IMR-90 (cell line): ENCODE measurements at regions not wholly inside any gene's neighbourhood (a gene's known extent, or its start where the extent isn't known, plus 50 kb on each side); places are given as distances from the start of the nearest gene placed in this dataset.

Source experiments
- BHLHE40 ChIP-seq: fragments of 150-350 bp; IDR thresholded peaks from 2 replicates; pipeline ENCODE4 v1.6.1; 2016; ENCODE audit warnings: mild to moderate bottlenecking, low read depth, low read length
- CTCF ChIP-seq: conservative IDR thresholded peaks from 2 replicates; pipeline ENCODE4 v1.5.1; 2012; ENCODE audit warnings: mild to moderate bottlenecking, low read depth, low read length, improper control_type of control experiment
- MXI1 ChIP-seq: IDR thresholded peaks from 2 replicates; pipeline ENCODE4 v1.6.1; 2012; ENCODE audit warnings: low read depth, mild to moderate bottlenecking, low read length, moderate library complexity, borderline replicate concordance
- SMC3 ChIP-seq: fragments of 150-350 bp; IDR thresholded peaks from 2 replicates; pipeline ENCODE4 v1.6.1; 2016; ENCODE audit warnings: low read depth, mild to moderate bottlenecking, antibody characterized with exemption, low read length, moderate library complexity

DNA sequence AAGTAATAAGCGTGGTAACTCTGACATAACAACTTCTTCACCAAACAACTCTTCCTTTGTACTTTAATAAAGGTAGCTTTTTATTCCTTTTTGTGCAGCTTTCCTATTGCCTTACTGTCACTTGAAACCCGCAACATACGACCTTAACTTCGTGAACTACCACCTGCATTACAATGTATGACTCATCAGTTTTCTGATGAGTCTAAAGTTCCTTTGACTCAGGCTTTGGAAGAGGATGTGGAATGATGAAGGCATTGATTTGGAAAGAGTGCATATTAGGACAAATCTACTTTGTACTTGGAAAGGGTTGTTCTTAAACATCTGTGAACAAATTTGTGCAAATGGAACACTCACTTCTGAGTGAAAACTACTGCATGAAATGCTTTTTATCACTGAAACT, 1012.1 kb downstream of the TMEM182 start:
- no peak for TF ChIP-seq CTCF
- TF ChIP-seq BHLHE40: no peak
- no peak for TF ChIP-seq SMC3
- TF ChIP-seq MXI1: no peak
